Right lobe of liver (tissue), 4 donors: ENCODE measurements at regions not wholly inside any gene's neighbourhood (a gene's known extent, or its start where the extent isn't known, plus 50 kb on each side); places are given as distances from the start of the nearest gene placed in this dataset.
"Not testable (repeated sequence)": the region's sequence is repeated elsewhere in the genome, so short reads cannot be mapped to it uniquely, and the experiment has no call there.

Source experiments
- CTCF ChIP-seq, 4 donors: fragments of 200-600 bp in 3 of 4; fragments of 450-650 bp in 1 of 4; IDR thresholded peaks; one replicate each; pipeline versions ENCODE4 v1.5.1 to v1.8.0; 2016 to 2022; ENCODE audit warnings: antibody characterized with exemption in 4 of 4, mild to moderate bottlenecking in 2 of 4
- POLR2A ChIP-seq: fragments of 450-650 bp; IDR thresholded peaks from one replicate; pipeline ENCODE4 v1.6.1; 2017; ENCODE audit warnings: antibody characterized with exemption, mild to moderate bottlenecking
- donor health status: DM: no; HTN: no; CAD: no.
- donor health status: DM: no; HTN: no; CAD: no.
- donor health status: DM: no; HTN: yes; CAD: no.

GRCh38 chr4:190120537-190121001, 53.0 kb upstream of the DUX4 start:
- TF ChIP-seq CTCF (IDR thresholded peaks at IDR 0.05); POLR2A: not testable (repeated sequence)
